Memory B cell (primary cell): ENCODE measurements at regions not wholly inside any gene's neighbourhood (a gene's known extent, or its start where the extent isn't known, plus 50 kb on each side); places are given as distances from the start of the nearest gene placed in this dataset.
A peak's percentile ranks its signal among the peaks of the same experiment; 100 is the strongest.
"Not testable (repeated sequence)": the region's sequence is repeated elsewhere in the genome, so short reads cannot be mapped to it uniquely, and the experiment has no call there.

Experiments
- ATAC-seq: fragments of 150-1000 bp; cut with Tn5 transposase; 2 replicates; pipeline ENCODE4 v1.10.0; 2021; ENCODE audit warnings: low read depth, mild to moderate bottlenecking, moderate library complexity
- DNase-seq, 2 donors: peaks; one replicate each; pipeline ENCODE4 v3.0.0; 2022; ENCODE audit warnings: low spot score in 2 of 2
- H3K27ac Mint-ChIP-seq: one replicate; pipeline ENCODE4 v1.8.0; 2022; ENCODE audit warnings: mild to moderate bottlenecking, moderate library complexity, mixed read lengths
- H3K27me3 Mint-ChIP-seq: one replicate; pipeline ENCODE4 v1.8.0; 2022; ENCODE audit warnings: mixed read lengths
- H3K36me3 Mint-ChIP-seq: one replicate; pipeline ENCODE4 v1.8.0; 2022; ENCODE audit warnings: mild to moderate bottlenecking, mixed read lengths
- H3K4me1 Mint-ChIP-seq: one replicate; pipeline ENCODE4 v1.8.0; 2022; ENCODE audit warnings: mixed read lengths
- H3K4me3 Mint-ChIP-seq: one replicate; pipeline ENCODE4 v1.8.0; 2022; ENCODE audit warnings: mild to moderate bottlenecking, moderate library complexity, mixed read lengths
- H3K9me3 Mint-ChIP-seq: one replicate; pipeline ENCODE4 v1.8.0; 2022; ENCODE audit warnings: mixed read lengths

- ATAC-seq (no peak), DNase-seq (no peak)
- no peaks in the 10 kb centered on the region for H3K27me3 Mint-ChIP-seq
- H3K9me3 Mint-ChIP-seq: no peaks in the 10 kb centered on the region
- H3K4me1 Mint-ChIP-seq: peaks cover 4% of the 10 kb centered on the region
- H3K27ac Mint-ChIP-seq: no peak overlapping the region
- no peaks in the 10 kb centered on the region for H3K36me3 Mint-ChIP-seq
- no peak overlapping the region for H3K4me3 Mint-ChIP-seq
These were observed 75.0 kb downstream of the TMEM237 start for GRCh38 chr2:201568217-201568820.

GRCh38 chr2:201559067-201559710 lies 84.1 kb downstream of the TMEM237 start:
- H3K27ac Mint-ChIP-seq: no peak overlapping the region
- no peaks in the 10 kb centered on the region for H3K27me3 Mint-ChIP-seq
- no peaks in the 10 kb centered on the region for H3K9me3 Mint-ChIP-seq
- DNase-seq (no peak), ATAC-seq (no peak)
- H3K36me3 Mint-ChIP-seq: no peaks in the 10 kb centered on the region
- no peak overlapping the region for H3K4me3 Mint-ChIP-seq
- peaks cover 6% of the 10 kb centered on the region for H3K4me1 Mint-ChIP-seq

- Mint-ChIP-seq H3K27ac (no peak overlapping the region), H3K9me3 (no peaks in the 10 kb centered on the region), H3K4me3 (no peak overlapping the region), H3K27me3 (no peaks in the 10 kb centered on the region), H3K36me3 (no peaks in the 10 kb centered on the region), H3K4me1 (peaks cover 6% of the 10 kb centered on the region)
- DNase-seq (no peak), ATAC-seq (peak; percentile 55)
These were observed 84.6 kb downstream of the TMEM237 start for GRCh38 chr2:201558665-201559064.

GRCh38 chr2:201558232-201558631 lies 85.1 kb downstream of the TMEM237 start:
- Mint-ChIP-seq H3K9me3 (no peaks in the 10 kb centered on the region), H3K36me3 (no peaks in the 10 kb centered on the region), H3K4me1 (peaks cover 6% of the 10 kb centered on the region), H3K27ac (no peak overlapping the region), H3K4me3 (no peak overlapping the region), H3K27me3 (no peaks in the 10 kb centered on the region)
- ATAC-seq (no peak), DNase-seq (no peak)

- no peak for ATAC-seq
- no peaks in the 10 kb centered on the region for H3K9me3 Mint-ChIP-seq
- H3K27me3 Mint-ChIP-seq: no peaks in the 10 kb centered on the region
- H3K36me3 Mint-ChIP-seq: no peaks in the 10 kb centered on the region
- no peak overlapping the region for H3K4me3 Mint-ChIP-seq
- no peaks in the 10 kb centered on the region for H3K4me1 Mint-ChIP-seq
- DNase-seq: no peak
- H3K27ac Mint-ChIP-seq: no peak overlapping the region
These were observed 91.4 kb downstream of the TMEM237 start for GRCh38 chr2:201551901-201552300.

- no peak for DNase-seq
- H3K4me3 Mint-ChIP-seq: no peak overlapping the region
- H3K4me1 Mint-ChIP-seq: no peaks in the 10 kb centered on the region
These were observed 95.0 kb downstream of the STRADB start for GRCh38 chr2:201546576-201546975.

GRCh38 chr2:201542291-201542690 lies 90.8 kb downstream of the STRADB start:
- DNase-seq (no peak), ATAC-seq (no peak)
- Mint-ChIP-seq H3K4me3 (no peak overlapping the region), H3K9me3 (peaks cover 4% of the 10 kb centered on the region), H3K4me1 (no peaks in the 10 kb centered on the region), H3K27me3 (peaks cover 2% of the 10 kb centered on the region), H3K36me3 (no peaks in the 10 kb centered on the region), H3K27ac (no peak overlapping the region)

More at GRCh38 chr2:201546576-201546975, 95.0 kb downstream of the STRADB start:
- peaks cover 2% of the 10 kb centered on the region for H3K27me3 Mint-ChIP-seq
- peaks cover 2% of the 10 kb centered on the region for H3K9me3 Mint-ChIP-seq
- H3K36me3 Mint-ChIP-seq: no peaks in the 10 kb centered on the region
- no peak overlapping the region for H3K27ac Mint-ChIP-seq
- ATAC-seq: no peak

GRCh38 chr2:201539271-201539670 lies 87.7 kb downstream of the STRADB start:
- not testable (repeated sequence) for H3K27me3 Mint-ChIP-seq, H3K4me1 Mint-ChIP-seq, H3K9me3 Mint-ChIP-seq, H3K36me3 Mint-ChIP-seq, ATAC-seq, DNase-seq, H3K4me3 Mint-ChIP-seq, H3K27ac Mint-ChIP-seq

- H3K9me3 Mint-ChIP-seq: peaks cover 2% of the 10 kb centered on the region
- no peak for DNase-seq
- no peaks in the 10 kb centered on the region for H3K36me3 Mint-ChIP-seq
- no peaks in the 10 kb centered on the region for H3K4me1 Mint-ChIP-seq
- H3K27me3 Mint-ChIP-seq: no peaks in the 10 kb centered on the region
- ATAC-seq: no peak
- no peak overlapping the region for H3K4me3 Mint-ChIP-seq
- no peak overlapping the region for H3K27ac Mint-ChIP-seq
These were observed 86.5 kb downstream of the STRADB start for GRCh38 chr2:201538025-201538424.

- Mint-ChIP-seq H3K27ac (no peak overlapping the region), H3K4me3 (no peak overlapping the region), H3K36me3 (no peaks in the 10 kb centered on the region), H3K9me3 (peaks cover 6% of the 10 kb centered on the region), H3K27me3 (no peaks in the 10 kb centered on the region), H3K4me1 (no peaks in the 10 kb centered on the region)
- no peak for ATAC-seq
- DNase-seq: no peak
These were observed 85.2 kb downstream of the STRADB start for GRCh38 chr2:201536754-201537153.

- no peak overlapping the region for H3K4me3 Mint-ChIP-seq
- no peak overlapping the region for H3K27ac Mint-ChIP-seq
- no peaks in the 10 kb centered on the region for H3K27me3 Mint-ChIP-seq
- no peaks in the 10 kb centered on the region for H3K36me3 Mint-ChIP-seq
- H3K9me3 Mint-ChIP-seq: peaks cover 8% of the 10 kb centered on the region
- H3K4me1 Mint-ChIP-seq: no peaks in the 10 kb centered on the region
- ATAC-seq (no peak), DNase-seq (no peak)
These were observed 84.5 kb downstream of the STRADB start for GRCh38 chr2:201536046-201536445.

- Mint-ChIP-seq H3K4me3 (no peak overlapping the region), H3K4me1 (no peaks in the 10 kb centered on the region), H3K36me3 (no peaks in the 10 kb centered on the region), H3K27ac (no peak overlapping the region), H3K27me3 (no peaks in the 10 kb centered on the region), H3K9me3 (peaks cover 18% of the 10 kb centered on the region)
- ATAC-seq (no peak), DNase-seq (no peak)
These were observed 81.3 kb downstream of the STRADB start for GRCh38 chr2:201532686-201533304.
